SK-N-SH treated with all-trans-retinoic acid at 6 μM for 48 hours (cell line): ENCODE measurements at regions not wholly inside any gene's neighbourhood (a gene's known extent, or its start where the extent isn't known, plus 50 kb on each side); places are given as distances from the start of the nearest gene placed in this dataset.

Experiments used
- ESRRG ChIP-seq: fragments of 250-450 bp; sonication (Bioruptor Pico); IDR thresholded peaks from 2 replicates; pipeline ENCODE4 v1.6.1; 2021; ENCODE audit warnings: mild to moderate bottlenecking
- OSR1 ChIP-seq: fragments of 250-450 bp; sonication (Bioruptor Pico); IDR thresholded peaks from 2 replicates; pipeline ENCODE4 v1.8.0; 2022; ENCODE audit warnings: moderate library complexity, mild to moderate bottlenecking, inconsistent platforms
- PATZ1 ChIP-seq: fragments of 250-450 bp; sonication (Bioruptor Pico); IDR thresholded peaks from 2 replicates; pipeline ENCODE4 v1.8.0; 2020; ENCODE audit warnings: mild to moderate bottlenecking, moderate library complexity, borderline replicate concordance
- ZNF8 ChIP-seq: fragments of 450-650 bp; formaldehyde crosslinking; IDR thresholded peaks from 2 replicates; pipeline ENCODE4 v1.5.0; 2020; ENCODE audit warnings: mild to moderate bottlenecking, moderate library complexity

GRCh38 chr12:13897811-13898210, 83.6 kb downstream of the GRIN2B start:
- TF ChIP-seq ESRRG (CRISPR knock-in tag) = no peak
- TF ChIP-seq ZNF8 = no peak
- no peak for TF ChIP-seq PATZ1
- TF ChIP-seq OSR1 (CRISPR knock-in tag) = no peak
